ENCODE measurements at regions not wholly inside any gene's neighbourhood (a gene's known extent, or its start where the extent isn't known, plus 50 kb on each side); places are given as distances from the start of the nearest gene placed in this dataset.
"Not testable (repeated sequence)": the region's sequence is repeated elsewhere in the genome, so short reads cannot be mapped to it uniquely, and the experiment has no call there.

DNA sequence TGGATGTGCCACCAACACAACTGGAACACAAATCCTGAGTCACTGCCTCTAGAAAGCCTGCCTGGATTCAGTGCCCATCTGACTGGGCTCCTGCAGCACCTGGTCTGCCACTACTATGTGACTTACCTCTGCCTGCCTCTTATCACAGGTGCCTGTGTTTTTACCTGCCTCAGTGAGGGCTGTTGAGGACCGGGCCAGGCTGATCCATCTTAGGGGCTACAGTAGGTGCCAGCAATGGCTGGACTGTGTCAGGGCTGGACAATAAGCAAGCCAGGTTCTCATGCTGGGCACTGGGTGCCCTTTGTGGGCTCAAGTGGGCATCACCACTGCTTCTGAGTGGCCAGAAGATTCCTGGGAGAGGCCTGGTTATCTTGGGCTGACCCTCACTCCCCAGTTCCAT lies 948.6 kb upstream of the TPTE start:
- not testable (repeated sequence) for H3K27ac Mint-ChIP-seq; H3K4me3 Mint-ChIP-seq; H3K27me3 ChIP-seq (ENCODE audit: insufficient read depth); H3K4me1 ChIP-seq (ENCODE audit: insufficient read depth); H3K4me3 ChIP-seq; H3K4me2 ChIP-seq; H3K9me2 ChIP-seq (ENCODE audit: insufficient read depth); ATAC-seq; H3K27me3 Mint-ChIP-seq (ENCODE audit: insufficient read depth, low read depth, poor library complexity); H4K20me1 ChIP-seq (replicated peaks; ENCODE audit: insufficient read depth); H3K79me2 ChIP-seq (replicated peaks; ENCODE audit: insufficient read depth); H3F3A ChIP-seq (replicated peaks; ENCODE audit: low read depth); H2AFZ ChIP-seq; H3K4me1 Mint-ChIP-seq; DNase-seq (ENCODE audit: low spot score); H3K36me3 ChIP-seq (ENCODE audit: insufficient read depth); H3K27ac ChIP-seq (ENCODE audit: low read depth)
- peaks cover 10% of the 10 kb centered on the region for H3K36me3 Mint-ChIP-seq (ENCODE audit: low read depth)
- H3K9me3 Mint-ChIP-seq: peaks cover 36% of the 10 kb centered on the region

DNA sequence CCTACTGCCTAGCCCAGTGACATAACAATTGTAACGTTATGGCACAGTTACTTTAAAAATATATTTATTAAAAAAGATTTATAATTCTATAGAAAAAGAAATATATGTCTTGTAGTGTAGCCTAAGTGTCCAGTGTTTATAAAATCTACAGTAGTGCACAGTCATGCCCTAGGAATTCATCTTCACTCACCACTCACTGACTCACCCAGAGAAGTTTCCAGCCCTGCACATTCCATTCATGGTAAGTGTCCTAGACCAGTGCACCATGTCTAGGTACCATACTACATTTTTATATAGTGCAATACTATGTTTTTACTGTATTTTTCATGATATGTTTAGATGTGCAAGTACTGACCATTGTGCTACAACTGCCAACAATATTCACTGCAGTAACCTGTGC lies 947.9 kb upstream of the TPTE start:
- H3K27ac ChIP-seq (ENCODE audit: low read depth); H3K4me2 ChIP-seq; H3F3A ChIP-seq (replicated peaks; ENCODE audit: low read depth); H3K27me3 ChIP-seq (ENCODE audit: insufficient read depth); H2AFZ ChIP-seq; H3K36me3 ChIP-seq (ENCODE audit: insufficient read depth); H3K9me2 ChIP-seq (ENCODE audit: insufficient read depth); H3K4me1 Mint-ChIP-seq; H3K4me3 ChIP-seq; H3K27ac Mint-ChIP-seq; H3K27me3 Mint-ChIP-seq (ENCODE audit: insufficient read depth, low read depth, poor library complexity); DNase-seq (ENCODE audit: low spot score); H3K79me2 ChIP-seq (replicated peaks; ENCODE audit: insufficient read depth); H3K36me3 Mint-ChIP-seq (ENCODE audit: low read depth); H3K4me1 ChIP-seq (ENCODE audit: insufficient read depth); H3K4me3 Mint-ChIP-seq; ATAC-seq; H4K20me1 ChIP-seq (replicated peaks; ENCODE audit: insufficient read depth): not testable (repeated sequence)
- peaks cover 32% of the 10 kb centered on the region for H3K9me3 Mint-ChIP-seq

GRCh38 chr21:9579275-9579674 lies 942.1 kb upstream of the TPTE start:
- H3K36me3 ChIP-seq (ENCODE audit: insufficient read depth); ATAC-seq; H3F3A ChIP-seq (replicated peaks; ENCODE audit: low read depth); H3K4me3 ChIP-seq; H4K20me1 ChIP-seq (replicated peaks; ENCODE audit: insufficient read depth); H3K4me3 Mint-ChIP-seq; H2AFZ ChIP-seq; H3K27ac ChIP-seq (ENCODE audit: low read depth); H3K9me2 ChIP-seq (ENCODE audit: insufficient read depth); H3K79me2 ChIP-seq (replicated peaks; ENCODE audit: insufficient read depth); H3K36me3 Mint-ChIP-seq (ENCODE audit: low read depth); H3K4me1 Mint-ChIP-seq; H3K27ac Mint-ChIP-seq; H3K4me2 ChIP-seq; H3K27me3 Mint-ChIP-seq (ENCODE audit: insufficient read depth, low read depth, poor library complexity); H3K27me3 ChIP-seq (ENCODE audit: insufficient read depth); DNase-seq (ENCODE audit: low spot score); H3K4me1 ChIP-seq (ENCODE audit: insufficient read depth): not testable (repeated sequence)
- peaks cover 19% of the 10 kb centered on the region for H3K9me3 Mint-ChIP-seq

GRCh38 chr21:9587941-9588340 lies 933.4 kb upstream of the TPTE start:
- H3K4me2 ChIP-seq: not testable (repeated sequence)

DNA sequence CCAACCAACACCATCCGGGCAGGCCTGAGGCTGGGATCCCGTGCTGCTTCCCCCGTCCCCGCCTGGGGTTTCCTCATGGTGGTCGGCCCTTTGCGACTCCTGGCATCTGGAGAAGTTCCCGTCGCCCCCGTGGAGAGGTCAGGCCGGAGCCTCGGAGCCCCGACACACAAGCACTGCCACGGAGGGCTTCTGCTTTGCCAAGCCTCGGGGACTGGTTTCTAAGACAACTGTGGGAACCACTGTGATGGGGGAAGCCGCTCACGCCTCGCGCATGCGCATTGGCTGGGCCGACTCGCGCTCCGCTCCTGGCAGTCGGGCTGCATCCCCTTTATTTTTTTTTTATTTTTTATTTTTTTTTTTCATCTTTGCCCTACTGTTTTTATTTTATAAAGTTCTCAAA lies 928.8 kb upstream of the TPTE start:
- not testable (repeated sequence) for H3K9me3 Mint-ChIP-seq; H3K27ac Mint-ChIP-seq; H3K9me2 ChIP-seq (ENCODE audit: insufficient read depth); H3K4me2 ChIP-seq; H3K4me1 Mint-ChIP-seq; H3K36me3 Mint-ChIP-seq (ENCODE audit: low read depth); ATAC-seq; H3K27ac ChIP-seq (ENCODE audit: low read depth); H3K4me1 ChIP-seq (ENCODE audit: insufficient read depth); H3K27me3 ChIP-seq (ENCODE audit: insufficient read depth); H3F3A ChIP-seq (replicated peaks; ENCODE audit: low read depth); DNase-seq (ENCODE audit: low spot score); H3K4me3 ChIP-seq; H3K79me2 ChIP-seq (replicated peaks; ENCODE audit: insufficient read depth); H4K20me1 ChIP-seq (replicated peaks; ENCODE audit: insufficient read depth); H3K4me3 Mint-ChIP-seq; H2AFZ ChIP-seq; H3K36me3 ChIP-seq (ENCODE audit: insufficient read depth); H3K27me3 Mint-ChIP-seq (ENCODE audit: insufficient read depth, low read depth, poor library complexity)

More at GRCh38 chr21:9587941-9588340, 933.4 kb upstream of the TPTE start:
- H3K9me3 Mint-ChIP-seq: peaks cover 12% of the 10 kb centered on the region
- not testable (repeated sequence) for H3F3A ChIP-seq (replicated peaks; ENCODE audit: low read depth); H2AFZ ChIP-seq; H3K4me1 Mint-ChIP-seq; H3K36me3 ChIP-seq (ENCODE audit: insufficient read depth); H3K27ac ChIP-seq (ENCODE audit: low read depth); H3K36me3 Mint-ChIP-seq (ENCODE audit: low read depth); H3K4me3 ChIP-seq; DNase-seq (ENCODE audit: low spot score); H3K79me2 ChIP-seq (replicated peaks; ENCODE audit: insufficient read depth); H3K4me3 Mint-ChIP-seq; H3K9me2 ChIP-seq (ENCODE audit: insufficient read depth); H3K27me3 Mint-ChIP-seq (ENCODE audit: insufficient read depth, low read depth, poor library complexity); H3K27me3 ChIP-seq (ENCODE audit: insufficient read depth); H4K20me1 ChIP-seq (replicated peaks; ENCODE audit: insufficient read depth); H3K4me1 ChIP-seq (ENCODE audit: insufficient read depth); H3K27ac Mint-ChIP-seq; ATAC-seq

DNA sequence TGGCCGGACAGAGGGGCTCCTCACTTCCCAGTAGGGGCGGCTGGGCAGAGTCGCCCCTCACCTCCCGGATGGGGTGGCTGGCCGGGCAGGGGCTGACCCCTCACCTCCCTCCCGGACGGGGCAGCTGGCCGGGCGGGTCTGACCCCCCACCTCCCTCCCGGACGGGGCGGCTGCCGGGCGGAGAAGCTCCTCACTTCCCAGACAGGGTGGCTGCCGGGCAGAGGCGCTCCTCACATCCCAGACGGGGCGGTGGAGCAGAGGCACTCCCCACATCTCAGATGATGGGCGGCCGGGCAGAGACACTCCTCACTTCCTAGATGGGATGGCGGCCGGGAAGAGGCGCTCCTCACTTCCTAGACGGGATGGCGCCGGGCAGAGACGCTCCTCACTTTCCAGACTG lies 927.7 kb upstream of the TPTE start:
- H3K4me3 ChIP-seq; DNase-seq (ENCODE audit: low spot score); H3K27ac ChIP-seq (ENCODE audit: low read depth); H3K4me1 Mint-ChIP-seq; ATAC-seq; H3K27me3 ChIP-seq (ENCODE audit: insufficient read depth); H3K9me3 Mint-ChIP-seq; H3K36me3 Mint-ChIP-seq (ENCODE audit: low read depth); H3K36me3 ChIP-seq (ENCODE audit: insufficient read depth); H3K4me2 ChIP-seq; H3K4me1 ChIP-seq (ENCODE audit: insufficient read depth); H2AFZ ChIP-seq; H3K27me3 Mint-ChIP-seq (ENCODE audit: insufficient read depth, low read depth, poor library complexity); H3K79me2 ChIP-seq (replicated peaks; ENCODE audit: insufficient read depth); H3K27ac Mint-ChIP-seq; H3K4me3 Mint-ChIP-seq; H3K9me2 ChIP-seq (ENCODE audit: insufficient read depth); H3F3A ChIP-seq (replicated peaks; ENCODE audit: low read depth); H4K20me1 ChIP-seq (replicated peaks; ENCODE audit: insufficient read depth): not testable (repeated sequence)

GRCh38 chr21:9614011-9614410 lies 907.4 kb upstream of the TPTE start:
- H3K36me3 ChIP-seq (ENCODE audit: insufficient read depth); H4K20me1 ChIP-seq (replicated peaks; ENCODE audit: insufficient read depth); H3K27ac Mint-ChIP-seq; H3F3A ChIP-seq (replicated peaks; ENCODE audit: low read depth); H3K4me2 ChIP-seq; H3K4me3 Mint-ChIP-seq; H3K4me1 Mint-ChIP-seq; H3K4me3 ChIP-seq; H3K27ac ChIP-seq (ENCODE audit: low read depth); H3K27me3 ChIP-seq (ENCODE audit: insufficient read depth); H3K4me1 ChIP-seq (ENCODE audit: insufficient read depth); H3K79me2 ChIP-seq (replicated peaks; ENCODE audit: insufficient read depth); H3K9me3 Mint-ChIP-seq; ATAC-seq; H2AFZ ChIP-seq; DNase-seq (ENCODE audit: low spot score); H3K27me3 Mint-ChIP-seq (ENCODE audit: insufficient read depth, low read depth, poor library complexity); H3K9me2 ChIP-seq (ENCODE audit: insufficient read depth); H3K36me3 Mint-ChIP-seq (ENCODE audit: low read depth): not testable (repeated sequence)
